SJSA1 (cell line): ENCODE measurements at regions not wholly inside any gene's neighbourhood (a gene's known extent, or its start where the extent isn't known, plus 50 kb on each side); places are given as distances from the start of the nearest gene placed in this dataset.

ENCODE experiments used
- DNase-seq, 2 experiments: peaks; one replicate each; pipeline ENCODE4 v3.0.0-alpha.2; 2015 to 2020; ENCODE audit warnings: low spot score in 2 of 2, low read depth in 1 of 2
- H3K27ac ChIP-seq: fragments of 250-450 bp; sonication (Bioruptor Pico); 2 replicates; pipeline ENCODE4 v1.5.1; 2020; ENCODE audit warnings: mild to moderate bottlenecking, moderate library complexity
- H3K27me3 ChIP-seq: fragments of 250-450 bp; sonication (Bioruptor Pico); replicated peaks from 2 replicates; pipeline ENCODE4 v1.5.1; 2020; ENCODE audit warnings: mild to moderate bottlenecking, moderate library complexity
- H3K36me3 ChIP-seq: fragments of 250-450 bp; sonication (Bioruptor Pico); 2 replicates; pipeline ENCODE4 v1.5.1; 2020; ENCODE audit warnings: mild to moderate bottlenecking
- H3K4me1 ChIP-seq: fragments of 250-450 bp; sonication (Bioruptor Pico); replicated peaks from 2 replicates; pipeline ENCODE4 v1.6.1; 2021; ENCODE audit warnings: mild to moderate bottlenecking
- H3K4me3 ChIP-seq: fragments of 250-450 bp; sonication (Bioruptor Pico); 2 replicates; pipeline ENCODE4 v1.5.1; 2020; ENCODE audit warnings: mild to moderate bottlenecking
- H3K9me3 ChIP-seq: fragments of 250-450 bp; sonication (Bioruptor Pico); replicated peaks from 2 replicates; pipeline ENCODE4 v1.5.1; 2020; ENCODE audit warnings: mild to moderate bottlenecking

DNA sequence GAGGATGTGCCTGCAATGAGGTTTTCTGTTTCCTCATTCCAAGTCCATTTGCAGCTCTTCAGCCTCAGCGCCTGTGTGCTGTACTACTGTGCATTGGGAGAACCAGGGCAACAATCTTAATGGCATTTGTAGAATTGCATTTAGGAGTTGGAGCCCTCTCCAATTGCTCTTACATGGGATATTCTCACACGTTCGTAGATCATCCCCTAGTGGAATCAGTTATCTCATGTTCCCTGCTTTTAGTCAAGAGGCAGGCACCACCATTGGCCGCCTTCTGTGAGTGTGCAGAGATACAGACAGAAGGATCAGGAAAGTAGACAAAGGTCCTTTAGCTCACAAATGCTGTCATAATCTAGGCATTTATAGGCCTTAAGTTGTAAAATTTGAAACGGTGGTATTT is 84.2 kb upstream of the RGS17 start:
- DNase-seq: no peak
- no peaks in the 10 kb centered on the region for H3K4me1 ChIP-seq
- H3K9me3 ChIP-seq: no peaks in the 10 kb centered on the region
- no peaks in the 10 kb centered on the region for H3K36me3 ChIP-seq
- H3K27me3 ChIP-seq: no peaks in the 10 kb centered on the region; the same call in 1 of the 2 replicates
- no peak overlapping the region for H3K27ac ChIP-seq
- no peak overlapping the region for H3K4me3 ChIP-seq

DNA sequence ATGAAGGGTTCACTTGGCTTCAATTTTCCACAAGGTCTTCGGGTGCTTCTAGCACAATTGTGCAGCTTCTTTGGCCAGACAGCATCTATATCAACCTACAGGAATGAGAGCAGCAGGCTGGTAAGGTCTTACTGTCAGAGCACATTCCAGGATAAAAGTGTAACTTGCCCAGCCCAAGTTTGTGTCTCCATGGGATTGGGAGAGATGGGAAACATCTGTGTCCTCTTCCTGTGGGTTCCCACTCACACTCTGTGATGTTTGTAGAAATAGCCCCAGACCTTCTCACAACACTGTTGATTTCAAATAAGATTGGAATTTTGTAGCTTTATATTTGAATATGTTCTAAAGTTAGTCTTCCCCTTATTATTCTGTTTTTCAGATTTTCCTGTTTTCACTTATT is 83.4 kb upstream of the RGS17 start:
- no peak for DNase-seq
- Histone ChIP-seq H3K4me3 (no peak overlapping the region), H3K27ac (no peak overlapping the region), H3K27me3 (no peaks in the 10 kb centered on the region; the same call in 1 of the 2 replicates), H3K36me3 (no peaks in the 10 kb centered on the region), H3K4me1 (no peaks in the 10 kb centered on the region), H3K9me3 (no peaks in the 10 kb centered on the region)

DNA sequence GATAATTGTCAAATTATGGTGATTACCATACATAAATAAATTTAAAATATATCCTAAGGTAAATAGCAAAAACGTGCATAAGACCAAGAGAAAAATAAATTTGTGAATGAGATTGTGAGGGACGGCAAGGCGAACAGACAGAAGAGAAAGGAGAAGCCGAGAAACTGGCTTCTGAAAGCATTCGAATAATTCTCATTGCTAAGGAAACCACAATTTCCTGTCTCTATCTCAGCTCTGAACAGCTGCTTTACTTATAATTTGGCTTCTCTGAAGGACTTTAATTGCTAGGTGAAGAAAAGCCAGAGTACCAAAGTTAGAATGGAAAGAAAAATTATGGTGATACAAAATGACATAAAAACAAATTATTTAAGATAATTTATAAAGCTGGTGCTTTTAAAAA is 79.0 kb upstream of the RGS17 start:
- Histone ChIP-seq H3K4me3 (no peak overlapping the region), H3K9me3 (no peaks in the 10 kb centered on the region), H3K27ac (no peak overlapping the region), H3K27me3 (no peaks in the 10 kb centered on the region), H3K36me3 (no peaks in the 10 kb centered on the region), H3K4me1 (no peaks in the 10 kb centered on the region)
- DNase-seq: no peak

DNA sequence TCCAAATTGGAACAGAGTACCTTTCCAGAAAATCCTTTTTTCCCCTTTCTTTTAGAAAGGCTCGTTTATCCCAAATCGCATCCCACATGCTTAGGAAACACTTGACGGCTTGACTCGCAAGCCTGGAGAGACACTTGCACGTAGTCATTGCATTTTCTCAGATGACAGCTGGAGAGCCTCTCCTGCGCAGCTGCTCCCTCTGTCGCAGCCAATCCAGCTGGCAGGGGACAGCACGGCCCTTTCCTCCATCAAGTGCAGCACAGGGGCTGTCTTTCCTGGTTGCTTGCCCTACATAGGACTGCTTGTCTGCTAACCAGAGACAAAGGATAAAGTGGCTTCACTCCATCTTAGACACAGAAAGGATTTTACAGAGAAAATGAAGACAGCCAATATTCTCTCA is 77.6 kb upstream of the RGS17 start:
- no peaks in the 10 kb centered on the region for H3K36me3 ChIP-seq
- no peak for DNase-seq
- no peak overlapping the region for H3K27ac ChIP-seq
- no peak overlapping the region for H3K4me3 ChIP-seq
- no peaks in the 10 kb centered on the region for H3K4me1 ChIP-seq
- H3K9me3 ChIP-seq: no peaks in the 10 kb centered on the region
- H3K27me3 ChIP-seq: no peaks in the 10 kb centered on the region

DNA sequence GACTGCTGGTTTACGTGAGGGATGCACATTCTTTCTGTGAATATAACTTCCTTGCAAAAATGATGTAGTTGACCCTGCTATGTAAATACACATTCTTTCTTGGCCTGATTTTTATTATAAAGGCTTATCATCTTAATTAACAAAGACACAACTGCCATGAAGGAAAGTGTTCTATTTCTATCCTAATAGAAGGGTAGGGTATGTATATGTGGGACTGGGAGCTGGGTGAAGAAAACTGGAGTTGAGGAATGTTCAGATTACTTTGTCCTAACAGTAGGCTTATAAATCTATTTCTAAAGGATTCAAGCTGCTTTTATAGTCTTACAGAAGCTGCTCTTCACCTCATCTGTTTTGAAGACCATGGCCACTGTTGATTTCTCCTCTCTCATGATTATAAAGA is 76.5 kb upstream of the RGS17 start:
- H3K27ac ChIP-seq: no peak overlapping the region
- DNase-seq: no peak

DNA sequence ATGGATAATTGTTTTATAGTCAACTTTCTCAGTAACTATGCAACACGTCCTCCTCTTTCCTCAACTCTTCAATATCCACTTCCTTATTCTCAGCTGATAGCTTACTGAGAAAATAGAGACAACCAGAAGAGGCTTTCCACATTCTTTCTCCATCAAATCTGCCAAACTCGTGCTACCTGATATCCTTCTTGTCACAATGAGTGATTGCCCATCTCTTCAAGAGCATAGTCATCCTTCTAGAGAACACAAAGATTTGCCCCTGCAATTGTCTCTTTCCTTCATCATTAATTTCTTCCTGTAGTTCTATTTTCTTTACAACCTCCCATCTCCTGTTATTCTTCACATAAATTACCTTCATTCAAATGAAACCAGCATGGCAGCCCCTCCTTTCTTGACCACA is 75.9 kb upstream of the RGS17 start:
- H3K36me3 ChIP-seq: no peaks in the 10 kb centered on the region
- H3K27ac ChIP-seq: no peak overlapping the region
- H3K4me1 ChIP-seq: no peaks in the 10 kb centered on the region
- H3K4me3 ChIP-seq: no peak overlapping the region
- DNase-seq: no peak
- no peaks in the 10 kb centered on the region for H3K27me3 ChIP-seq
- H3K9me3 ChIP-seq: no peaks in the 10 kb centered on the region

More for the DNA sequence above, 76.5 kb upstream of the RGS17 start:
- H3K27me3 ChIP-seq: no peaks in the 10 kb centered on the region
- H3K4me1 ChIP-seq: no peaks in the 10 kb centered on the region
- H3K9me3 ChIP-seq: no peaks in the 10 kb centered on the region
- H3K4me3 ChIP-seq: no peak overlapping the region
- H3K36me3 ChIP-seq: no peaks in the 10 kb centered on the region

DNA sequence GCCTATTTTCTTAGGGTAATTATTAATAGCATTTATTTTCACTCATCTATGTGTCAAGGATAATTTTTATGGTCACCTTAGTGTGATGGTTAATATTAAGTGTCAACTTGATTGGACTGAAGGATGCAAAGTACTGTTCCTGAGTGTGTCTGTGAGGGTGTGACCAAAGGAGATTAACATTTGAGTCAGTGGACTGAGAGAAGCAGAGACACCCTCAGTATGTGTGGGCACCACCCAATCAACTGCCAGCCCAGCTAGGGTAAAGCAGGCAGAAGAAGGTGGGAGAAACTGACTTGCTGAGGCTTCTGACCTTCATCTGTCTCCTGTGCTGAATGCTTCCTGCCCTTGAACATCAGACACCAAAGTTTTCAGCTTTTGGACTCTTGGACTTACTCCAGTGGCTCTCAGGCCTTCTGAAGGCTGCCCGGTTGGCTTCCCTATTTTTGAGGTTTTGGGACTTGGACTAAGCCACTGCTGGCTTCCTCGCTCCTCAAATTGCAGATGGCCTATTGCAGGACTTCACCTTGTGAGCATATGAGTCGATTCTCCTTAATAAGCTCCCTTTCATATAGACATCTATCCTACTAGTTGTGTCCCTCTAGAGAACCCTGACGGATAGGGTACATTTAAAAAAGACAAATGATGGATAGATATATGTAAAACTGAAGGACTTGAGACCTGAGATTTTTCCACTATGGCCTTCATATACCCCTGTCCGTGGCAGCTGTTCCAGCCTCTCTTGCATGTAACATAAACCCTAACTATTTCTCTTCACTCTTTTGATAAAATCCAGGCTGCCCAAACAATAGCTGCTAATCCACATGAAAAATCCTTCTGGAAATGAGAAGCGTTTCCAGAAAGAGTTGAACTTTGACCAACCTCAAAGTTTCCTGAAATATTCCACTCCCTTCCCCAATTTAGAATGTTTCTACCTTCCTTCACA is 62.1 kb upstream of the RGS17 start:
- Histone ChIP-seq H3K27me3 (0 out of 2 replicates have a peak, but pooled peaks cover 2% of the 10 kb centered on the region), H3K4me1 (no peaks in the 10 kb centered on the region), H3K36me3 (no peaks in the 10 kb centered on the region), H3K27ac (no peak overlapping the region), H3K4me3 (no peak overlapping the region), H3K9me3 (no peaks in the 10 kb centered on the region)
- no peak for DNase-seq

DNA sequence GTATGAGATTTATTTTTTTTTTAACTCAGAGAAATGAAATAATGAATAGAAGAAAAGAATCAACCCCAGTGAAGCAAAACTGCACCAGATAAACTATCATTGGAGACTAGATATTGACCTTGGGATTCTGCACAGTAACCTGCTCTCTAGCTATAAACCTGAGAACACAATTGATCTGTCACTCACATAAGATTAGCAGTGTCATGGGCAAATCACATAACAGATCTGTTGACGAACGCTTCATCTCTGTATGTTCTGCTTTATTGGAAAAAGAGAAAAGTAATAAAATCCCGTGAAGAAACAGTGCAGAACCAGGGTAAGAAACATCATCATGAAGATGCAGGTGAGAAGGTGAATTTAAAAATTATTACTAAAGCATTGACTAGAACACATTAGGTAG is 52.8 kb upstream of the RGS17 start:
- H3K9me3 ChIP-seq: no peaks in the 10 kb centered on the region
- no peak overlapping the region for H3K4me3 ChIP-seq
- no peaks in the 10 kb centered on the region for H3K4me1 ChIP-seq
- no peaks in the 10 kb centered on the region for H3K36me3 ChIP-seq
- peaks cover 6% of the 10 kb centered on the region for H3K27me3 ChIP-seq
- H3K27ac ChIP-seq: no peak overlapping the region
- no peak for DNase-seq
